HEK293 (cell line): ENCODE measurements at regions not wholly inside any gene's neighbourhood (a gene's known extent, or its start where the extent isn't known, plus 50 kb on each side); places are given as distances from the start of the nearest gene placed in this dataset.

Experiments used
- ELK4 ChIP-seq: IDR thresholded peaks from 2 replicates; pipeline ENCODE4 v1.6.1; 2011; ENCODE audit warnings: mild to moderate bottlenecking, low read depth, low read length, borderline replicate concordance
- YY1 ChIP-seq: fragments of 450-650 bp; formaldehyde crosslinking; IDR thresholded peaks from 2 replicates; pipeline ENCODE4 v1.5.1; 2018; ENCODE audit warnings: missing biosample characterization, missing genetic modification characterization
- ZBTB11 ChIP-seq: fragments of 450-650 bp; formaldehyde crosslinking; conservative IDR thresholded peaks from 2 replicates; pipeline ENCODE4 v1.5.1; 2016; ENCODE audit warnings: low read depth, missing biosample characterization, missing genetic modification characterization
- ZSCAN18 ChIP-seq: fragments of 450-650 bp; formaldehyde crosslinking; IDR thresholded peaks from 2 replicates; pipeline ENCODE4 v1.5.1; 2016; ENCODE audit warnings: missing biosample characterization, missing genetic modification characterization
- TF ChIP-seq, protein P1 (sequence below): fragments of 450-650 bp; formaldehyde crosslinking; IDR thresholded peaks from 2 replicates; pipeline ENCODE4 v1.5.1; 2016; ENCODE audit warnings: missing biosample characterization, missing genetic modification characterization
- TF ChIP-seq, protein P2 (sequence below): fragments of 450-650 bp; formaldehyde crosslinking; IDR thresholded peaks from 2 replicates; pipeline ENCODE4 v1.5.1; 2016; ENCODE audit warnings: missing biosample characterization, missing genetic modification characterization
- TF ChIP-seq, protein P3 (sequence below): fragments of 450-650 bp; formaldehyde crosslinking; IDR thresholded peaks from 2 replicates; pipeline ENCODE4 v1.5.1; 2016; ENCODE audit warnings: missing biosample characterization, missing genetic modification characterization, low read depth

- no peak for TF ChIP-seq ELK4
- TF ChIP-seq ZBTB11 = no peak
- TF ChIP-seq ZSCAN18 (tag by site-specific recombination) = no peak
- TF ChIP-seq YY1 (tag by site-specific recombination) = no peak
- TF ChIP-seq, protein P1, sequence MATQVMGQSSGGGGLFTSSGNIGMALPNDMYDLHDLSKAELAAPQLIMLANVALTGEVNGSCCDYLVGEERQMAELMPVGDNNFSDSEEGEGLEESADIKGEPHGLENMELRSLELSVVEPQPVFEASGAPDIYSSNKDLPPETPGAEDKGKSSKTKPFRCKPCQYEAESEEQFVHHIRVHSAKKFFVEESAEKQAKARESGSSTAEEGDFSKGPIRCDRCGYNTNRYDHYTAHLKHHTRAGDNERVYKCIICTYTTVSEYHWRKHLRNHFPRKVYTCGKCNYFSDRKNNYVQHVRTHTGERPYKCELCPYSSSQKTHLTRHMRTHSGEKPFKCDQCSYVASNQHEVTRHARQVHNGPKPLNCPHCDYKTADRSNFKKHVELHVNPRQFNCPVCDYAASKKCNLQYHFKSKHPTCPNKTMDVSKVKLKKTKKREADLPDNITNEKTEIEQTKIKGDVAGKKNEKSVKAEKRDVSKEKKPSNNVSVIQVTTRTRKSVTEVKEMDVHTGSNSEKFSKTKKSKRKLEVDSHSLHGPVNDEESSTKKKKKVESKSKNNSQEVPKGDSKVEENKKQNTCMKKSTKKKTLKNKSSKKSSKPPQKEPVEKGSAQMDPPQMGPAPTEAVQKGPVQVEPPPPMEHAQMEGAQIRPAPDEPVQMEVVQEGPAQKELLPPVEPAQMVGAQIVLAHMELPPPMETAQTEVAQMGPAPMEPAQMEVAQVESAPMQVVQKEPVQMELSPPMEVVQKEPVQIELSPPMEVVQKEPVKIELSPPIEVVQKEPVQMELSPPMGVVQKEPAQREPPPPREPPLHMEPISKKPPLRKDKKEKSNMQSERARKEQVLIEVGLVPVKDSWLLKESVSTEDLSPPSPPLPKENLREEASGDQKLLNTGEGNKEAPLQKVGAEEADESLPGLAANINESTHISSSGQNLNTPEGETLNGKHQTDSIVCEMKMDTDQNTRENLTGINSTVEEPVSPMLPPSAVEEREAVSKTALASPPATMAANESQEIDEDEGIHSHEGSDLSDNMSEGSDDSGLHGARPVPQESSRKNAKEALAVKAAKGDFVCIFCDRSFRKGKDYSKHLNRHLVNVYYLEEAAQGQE (tag by site-specific recombination) = no peak
- TF ChIP-seq, protein P2, sequence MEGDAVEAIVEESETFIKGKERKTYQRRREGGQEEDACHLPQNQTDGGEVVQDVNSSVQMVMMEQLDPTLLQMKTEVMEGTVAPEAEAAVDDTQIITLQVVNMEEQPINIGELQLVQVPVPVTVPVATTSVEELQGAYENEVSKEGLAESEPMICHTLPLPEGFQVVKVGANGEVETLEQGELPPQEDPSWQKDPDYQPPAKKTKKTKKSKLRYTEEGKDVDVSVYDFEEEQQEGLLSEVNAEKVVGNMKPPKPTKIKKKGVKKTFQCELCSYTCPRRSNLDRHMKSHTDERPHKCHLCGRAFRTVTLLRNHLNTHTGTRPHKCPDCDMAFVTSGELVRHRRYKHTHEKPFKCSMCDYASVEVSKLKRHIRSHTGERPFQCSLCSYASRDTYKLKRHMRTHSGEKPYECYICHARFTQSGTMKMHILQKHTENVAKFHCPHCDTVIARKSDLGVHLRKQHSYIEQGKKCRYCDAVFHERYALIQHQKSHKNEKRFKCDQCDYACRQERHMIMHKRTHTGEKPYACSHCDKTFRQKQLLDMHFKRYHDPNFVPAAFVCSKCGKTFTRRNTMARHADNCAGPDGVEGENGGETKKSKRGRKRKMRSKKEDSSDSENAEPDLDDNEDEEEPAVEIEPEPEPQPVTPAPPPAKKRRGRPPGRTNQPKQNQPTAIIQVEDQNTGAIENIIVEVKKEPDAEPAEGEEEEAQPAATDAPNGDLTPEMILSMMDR (tag by site-specific recombination) = no peak
- TF ChIP-seq, protein P3, sequence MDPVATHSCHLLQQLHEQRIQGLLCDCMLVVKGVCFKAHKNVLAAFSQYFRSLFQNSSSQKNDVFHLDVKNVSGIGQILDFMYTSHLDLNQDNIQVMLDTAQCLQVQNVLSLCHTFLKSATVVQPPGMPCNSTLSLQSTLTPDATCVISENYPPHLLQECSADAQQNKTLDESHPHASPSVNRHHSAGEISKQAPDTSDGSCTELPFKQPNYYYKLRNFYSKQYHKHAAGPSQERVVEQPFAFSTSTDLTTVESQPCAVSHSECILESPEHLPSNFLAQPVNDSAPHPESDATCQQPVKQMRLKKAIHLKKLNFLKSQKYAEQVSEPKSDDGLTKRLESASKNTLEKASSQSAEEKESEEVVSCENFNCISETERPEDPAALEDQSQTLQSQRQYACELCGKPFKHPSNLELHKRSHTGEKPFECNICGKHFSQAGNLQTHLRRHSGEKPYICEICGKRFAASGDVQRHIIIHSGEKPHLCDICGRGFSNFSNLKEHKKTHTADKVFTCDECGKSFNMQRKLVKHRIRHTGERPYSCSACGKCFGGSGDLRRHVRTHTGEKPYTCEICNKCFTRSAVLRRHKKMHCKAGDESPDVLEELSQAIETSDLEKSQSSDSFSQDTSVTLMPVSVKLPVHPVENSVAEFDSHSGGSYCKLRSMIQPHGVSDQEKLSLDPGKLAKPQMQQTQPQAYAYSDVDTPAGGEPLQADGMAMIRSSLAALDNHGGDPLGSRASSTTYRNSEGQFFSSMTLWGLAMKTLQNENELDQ (tag by site-specific recombination) = no peak
Observed at GRCh38 chr6:99080191-99080590, 132.4 kb upstream of the FBXL4 start.
